IMR-90 (cell line): ENCODE measurements at regions not wholly inside any gene's neighbourhood (a gene's known extent, or its start where the extent isn't known, plus 50 kb on each side); places are given as distances from the start of the nearest gene placed in this dataset.

Experiments
- ATAC-seq: fragments of 200-7000 bp; cut with Tn5 transposase; 2 replicates; pipeline ENCODE4 v1.9.1; 2020; ENCODE audit warnings: low read depth, mild to moderate bottlenecking, moderate library complexity
- BruUV-seq: library from RNA; stranded (reverse); fragments of 400-500 nt; replicated peaks from 2 replicates; lab custom pipeline; 2021; lab: Mats Ljungman, UMichigan
- CTCF ChIA-PET: fragments of 300-600 bp; formaldehyde crosslinking; extraction: SDS; loops from one replicate; lab custom pipeline; 2021; ENCODE audit warnings: antibody characterized with exemption; lab: Yijun Ruan, JAX
- POLR2A ChIA-PET: fragments of 300-600 bp; sonication (Branson Sonifier 250); formaldehyde crosslinking; loops from one replicate; lab custom pipeline; 2022; ENCODE audit warnings: antibody characterized with exemption; ENCODE audit not compliant: unreplicated experiment; lab: Charles Lee
- DNase-seq: peaks from one replicate; pipeline ENCODE4 v3.0.0; 2013
- H2AFZ ChIP-seq: replicated peaks from 2 replicates; pipeline ENCODE3; 2013; ENCODE audit warnings: low read length, mild to moderate bottlenecking; ENCODE audit not compliant: poor library complexity
- H2AK5ac ChIP-seq: 2 replicates; pipeline ENCODE4 v1.6.1; 2013; ENCODE audit warnings: low read depth, low read length, inconsistent platforms
- H2AK9ac ChIP-seq: replicated peaks from 2 replicates; pipeline ENCODE3; 2013; ENCODE audit warnings: mild to moderate bottlenecking, low read depth, low read length, moderate library complexity; ENCODE audit not compliant: poor library complexity
- H2BK120ac ChIP-seq: 2 replicates; pipeline ENCODE4 v1.6.1; 2013; ENCODE audit warnings: low read depth, low read length, inconsistent platforms
- H2BK15ac ChIP-seq: 3 replicates; pipeline ENCODE4 v1.6.1; 2013; ENCODE audit warnings: low read depth, low read length, inconsistent platforms
- H2BK20ac ChIP-seq: 2 replicates; pipeline ENCODE4 v1.6.1; 2013; ENCODE audit warnings: low read depth, mild to moderate bottlenecking, inconsistent platforms, low read length, moderate library complexity
- H2BK5ac ChIP-seq: 2 replicates; pipeline ENCODE4 v1.6.1; 2013; ENCODE audit warnings: mild to moderate bottlenecking, low read depth, low read length, inconsistent platforms; ENCODE audit not compliant: poor library complexity, severe bottlenecking
- H3K14ac ChIP-seq: replicated peaks from 2 replicates; pipeline ENCODE4 v1.6.1; 2013; ENCODE audit warnings: low read depth, low read length, inconsistent platforms
- H3K18ac ChIP-seq: 2 replicates; pipeline ENCODE4 v1.6.1; 2013; ENCODE audit warnings: low read depth, low read length, control low read depth
- H3K23ac ChIP-seq: 2 replicates; pipeline ENCODE4 v1.6.1; 2013; ENCODE audit warnings: low read depth, low read length, inconsistent platforms
- H3K27ac ChIP-seq: 2 replicates; pipeline ENCODE4 v1.5.1; 2013; ENCODE audit warnings: mild to moderate bottlenecking, control low read depth, low read length; ENCODE audit not compliant: insufficient read depth
- H3K27me3 ChIP-seq: 2 replicates; pipeline ENCODE4 v1.6.1; 2013; ENCODE audit warnings: low read length; ENCODE audit not compliant: control insufficient read depth, insufficient read depth
- H3K36me3 ChIP-seq: 2 replicates; pipeline ENCODE4 v1.6.1; 2013; ENCODE audit warnings: low read length, mixed read lengths; ENCODE audit not compliant: control insufficient read depth, insufficient read depth
- H3K4ac ChIP-seq: 2 replicates; pipeline ENCODE4 v1.6.1; 2013; ENCODE audit warnings: low read depth, low read length, inconsistent platforms
- H3K4me1 ChIP-seq: 2 replicates; pipeline ENCODE4 v1.6.1; 2013; ENCODE audit warnings: low read length, mixed read lengths; ENCODE audit not compliant: control insufficient read depth, insufficient read depth
- H3K4me2 ChIP-seq: 2 replicates; pipeline ENCODE4 v1.6.1; 2013; ENCODE audit warnings: low read depth, mild to moderate bottlenecking, control low read depth, low read length, moderate library complexity
- H3K4me3 ChIP-seq: 2 replicates; pipeline ENCODE4 v1.5.1; 2013; ENCODE audit warnings: low read depth, mild to moderate bottlenecking, control low read depth, low read length, moderate library complexity; ENCODE audit not compliant: insufficient read depth
- H3K56ac ChIP-seq: 2 replicates; pipeline ENCODE4 v1.6.1; 2013; ENCODE audit warnings: low read length, inconsistent platforms; ENCODE audit not compliant: insufficient read depth; ENCODE audit errors: extremely low read depth
- H3K79me1 ChIP-seq, 2 experiments: 2 replicates each; pipeline ENCODE4 v1.6.1; 2013; ENCODE audit warnings: low read length in 2 of 2, inconsistent platforms in 1 of 2, low read depth in 1 of 2
- H3K9ac ChIP-seq: 2 replicates; pipeline ENCODE4 v1.6.1; 2013; ENCODE audit warnings: low read depth, low read length, control low read depth
- H3K9me1 ChIP-seq: 2 replicates; pipeline ENCODE4 v1.6.1; 2013; ENCODE audit warnings: low read length, inconsistent platforms; ENCODE audit not compliant: insufficient read depth
- H3K9me3 ChIP-seq: 2 replicates; pipeline ENCODE4 v1.6.1; 2013; ENCODE audit warnings: low read length; ENCODE audit not compliant: control insufficient read depth, insufficient read depth
- H4K20me1 ChIP-seq: 2 replicates; pipeline ENCODE4 v1.6.1; 2013; ENCODE audit warnings: low read length, inconsistent platforms; ENCODE audit not compliant: insufficient read depth
- H4K5ac ChIP-seq: 2 replicates; pipeline ENCODE4 v1.6.1; 2013; ENCODE audit warnings: mild to moderate bottlenecking, low read depth, low read length, control low read depth
- H4K8ac ChIP-seq, 2 experiments: 2 replicates each; pipeline ENCODE4 v1.6.1; 2013; ENCODE audit warnings: low read depth in 2 of 2, low read length in 2 of 2, control low read depth in 1 of 2, inconsistent platforms in 1 of 2
- H4K91ac ChIP-seq: 2 replicates; pipeline ENCODE4 v1.6.1; 2013; ENCODE audit warnings: low read depth, low read length, inconsistent platforms; ENCODE audit not compliant: insufficient read depth
- FOS ChIP-seq: fragments of 150-350 bp; IDR thresholded peaks from 2 replicates; pipeline ENCODE4 v1.6.1; 2016; ENCODE audit warnings: low read depth, low read length
- MAFK ChIP-seq: IDR thresholded peaks from 2 replicates; pipeline ENCODE4 v1.6.1; 2012; ENCODE audit warnings: low read depth, low read length, improper control_type of control experiment
- WGBS, 2 experiments: methylation state at CpG; one replicate each; pipeline versions ENCODE4 v1.1.5 to v1.1.7; 2013; ENCODE audit warnings: missing lambda C conversion rate in 2 of 2; ENCODE audit not compliant: insufficient read length in 1 of 2; ENCODE audit errors: extremely low coverage in 2 of 2; 5-methylcytosine and 5-hydroxymethylcytosine counted together
- dilution Hi-C: fragments of 300-500 bp; cut with HindIII; formaldehyde crosslinking; loops from one replicate; pipeline ENCODE4 v1.14.3; 2018; ENCODE audit warnings: low sequenced_read_pairs; ENCODE audit not compliant: unreplicated experiment
- in situ Hi-C: fragments of 300-500 bp; cut with MboI; formaldehyde crosslinking; loops from 3 replicates; pipeline ENCODE4 v1.14.3; 2019; ENCODE audit warnings: low sequenced_read_pairs, inconsistent platforms, mixed read lengths
- intact Hi-C: fragments of 100-400 bp; cut with micrococcal nuclease; formaldehyde crosslinking; loops from 2 replicates; pipeline ENCODE4 v1.10.0; 2022
- TF ChIP-seq, protein P1 (sequence below): conservative IDR thresholded peaks from 2 replicates; pipeline ENCODE4 v1.5.1; 2012; ENCODE audit warnings: mild to moderate bottlenecking, low read depth, low read length, improper control_type of control experiment
- TF ChIP-seq, protein P2 (sequence below): fragments of 150-350 bp; IDR thresholded peaks from 2 replicates; pipeline ENCODE4 v1.6.1; 2016; ENCODE audit warnings: low read depth, mild to moderate bottlenecking, low read length, moderate library complexity, borderline replicate concordance

DNA sequence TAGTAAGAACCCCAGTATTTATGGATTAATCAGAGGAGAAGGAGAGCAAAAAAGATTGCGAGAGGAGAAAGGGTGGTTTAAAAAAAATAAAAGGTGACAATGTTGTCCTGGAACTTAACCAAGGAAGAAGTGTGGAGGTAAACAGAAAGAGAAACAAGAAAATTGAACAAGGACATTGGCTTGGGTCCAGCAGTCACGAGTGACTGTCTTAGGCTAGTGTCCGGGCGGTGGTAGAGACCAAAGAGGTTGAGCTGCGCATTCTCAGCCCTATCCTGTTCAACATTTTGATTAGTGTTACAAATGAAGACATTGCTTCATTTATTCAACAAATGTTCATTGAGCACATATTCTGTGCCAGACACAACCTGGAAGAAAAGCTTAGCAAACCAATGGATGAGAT lies 329.9 kb downstream of the FGFR2 start:
- TF ChIP-seq FOS (no peak), MAFK (no peak)
- TF ChIP-seq, protein P1, sequence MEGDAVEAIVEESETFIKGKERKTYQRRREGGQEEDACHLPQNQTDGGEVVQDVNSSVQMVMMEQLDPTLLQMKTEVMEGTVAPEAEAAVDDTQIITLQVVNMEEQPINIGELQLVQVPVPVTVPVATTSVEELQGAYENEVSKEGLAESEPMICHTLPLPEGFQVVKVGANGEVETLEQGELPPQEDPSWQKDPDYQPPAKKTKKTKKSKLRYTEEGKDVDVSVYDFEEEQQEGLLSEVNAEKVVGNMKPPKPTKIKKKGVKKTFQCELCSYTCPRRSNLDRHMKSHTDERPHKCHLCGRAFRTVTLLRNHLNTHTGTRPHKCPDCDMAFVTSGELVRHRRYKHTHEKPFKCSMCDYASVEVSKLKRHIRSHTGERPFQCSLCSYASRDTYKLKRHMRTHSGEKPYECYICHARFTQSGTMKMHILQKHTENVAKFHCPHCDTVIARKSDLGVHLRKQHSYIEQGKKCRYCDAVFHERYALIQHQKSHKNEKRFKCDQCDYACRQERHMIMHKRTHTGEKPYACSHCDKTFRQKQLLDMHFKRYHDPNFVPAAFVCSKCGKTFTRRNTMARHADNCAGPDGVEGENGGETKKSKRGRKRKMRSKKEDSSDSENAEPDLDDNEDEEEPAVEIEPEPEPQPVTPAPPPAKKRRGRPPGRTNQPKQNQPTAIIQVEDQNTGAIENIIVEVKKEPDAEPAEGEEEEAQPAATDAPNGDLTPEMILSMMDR: no peak
- TF ChIP-seq, protein P2, sequence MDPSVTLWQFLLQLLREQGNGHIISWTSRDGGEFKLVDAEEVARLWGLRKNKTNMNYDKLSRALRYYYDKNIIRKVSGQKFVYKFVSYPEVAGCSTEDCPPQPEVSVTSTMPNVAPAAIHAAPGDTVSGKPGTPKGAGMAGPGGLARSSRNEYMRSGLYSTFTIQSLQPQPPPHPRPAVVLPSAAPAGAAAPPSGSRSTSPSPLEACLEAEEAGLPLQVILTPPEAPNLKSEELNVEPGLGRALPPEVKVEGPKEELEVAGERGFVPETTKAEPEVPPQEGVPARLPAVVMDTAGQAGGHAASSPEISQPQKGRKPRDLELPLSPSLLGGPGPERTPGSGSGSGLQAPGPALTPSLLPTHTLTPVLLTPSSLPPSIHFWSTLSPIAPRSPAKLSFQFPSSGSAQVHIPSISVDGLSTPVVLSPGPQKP: no peak
- Histone ChIP-seq H3K4me3 (no peak overlapping the region), H3K9me3 (peaks cover 29% of the 10 kb centered on the region), H2BK5ac (no peak overlapping the region), H3K14ac (no peak overlapping the region), H3K27ac (no peak overlapping the region), H4K8ac (no peak overlapping the region), H2BK20ac (no peak overlapping the region), H3K56ac (no peak overlapping the region), H4K5ac (no peak overlapping the region), H2AFZ (no peak overlapping the region), H3K4me2 (no peak overlapping the region), H3K4me1 (no peaks in the 10 kb centered on the region), H3K18ac (no peak overlapping the region), H2BK120ac (no peak overlapping the region), H3K79me1 (no peaks in the 10 kb centered on the region), H4K20me1 (no peaks in the 10 kb centered on the region), H3K4ac (no peak overlapping the region), H2AK5ac (no peak overlapping the region), H2BK15ac (no peak overlapping the region), H4K91ac (no peak overlapping the region), H3K9ac (no peak overlapping the region), H3K27me3 (no peaks in the 10 kb centered on the region), H2AK9ac (no peak overlapping the region), H3K23ac (no peak overlapping the region), H3K36me3 (no peaks in the 10 kb centered on the region), H3K9me1 (no peaks in the 10 kb centered on the region)
- ChIA-PET POLR2A (no interaction called here), CTCF (no interaction called here)
- in situ Hi-C loops (no loop called here), intact Hi-C loops (no loop called here), dilution Hi-C loops (no loop called here)
- 43 to 100% methylated on average over 1 of the region's 5 CpGs for WGBS, 2 experiments
- BruUV-seq: no TSS peak
- no peak for DNase-seq
- no peak for ATAC-seq
